T-cell (primary cell): ENCODE measurements at regions not wholly inside any gene's neighbourhood (a gene's known extent, or its start where the extent isn't known, plus 50 kb on each side); places are given as distances from the start of the nearest gene placed in this dataset.
A peak's percentile ranks its signal among the peaks of the same experiment; 100 is the strongest.

Source experiments
- ATAC-seq, 4 experiments: fragments of 200-7000 bp in 3 of 4; fragments of 150-1000 bp in 1 of 4; cut with Tn5 transposase; replicated peaks in 1 of 4; 1 replicate in 3 of 4; 2 replicates in 1 of 4; pipeline ENCODE4 v1.10.0; 2021; ENCODE audit warnings: moderate library complexity in 3 of 4, mild to moderate bottlenecking in 2 of 4, moderate number of reproducible peaks in 1 of 4
- CTCF ChIA-PET, 2 donors: fragments of 300-600 bp; sonication (Branson Sonifier 250); formaldehyde crosslinking; loops; one replicate each; lab custom pipeline; 2022; ENCODE audit warnings: antibody characterized with exemption in 2 of 2; lab: Charles Lee
- POLR2A ChIA-PET, 2 donors: fragments of 300-600 bp; sonication (Branson Sonifier 250); formaldehyde crosslinking; loops; one replicate each; lab custom pipeline; 2022; ENCODE audit warnings: antibody characterized with exemption in 2 of 2; lab: Charles Lee
- DNase-seq, 35 experiments: peaks; one replicate each; pipeline versions ENCODE4 v3.0.0 to v3.0.0-alpha.2; 2013 to 2023
- H3K27ac ChIP-seq: one replicate; pipeline ENCODE4 v1.5.1; 2013; ENCODE audit warnings: low read length
- H3K27me3 ChIP-seq, 2 experiments: replicated peaks in 1 of 2; 1 replicate in 1 of 2; 2 replicates in 1 of 2; pipeline versions ENCODE4 v1.6.1 to v1.7.0; 2013; ENCODE audit warnings: low read length in 1 of 2, mixed read lengths in 1 of 2; ENCODE audit not compliant: control insufficient read depth in 2 of 2, insufficient read depth in 2 of 2; ENCODE audit errors: extremely low read depth in 1 of 2
- H3K36me3 ChIP-seq, 2 donors: 1 replicate in 1 of 2; 2 replicates in 1 of 2; pipeline versions ENCODE4 v1.6.1 to v1.7.0; 2013; ENCODE audit warnings: low read length in 1 of 2; ENCODE audit not compliant: control insufficient read depth in 2 of 2, insufficient read depth in 1 of 2; ENCODE audit errors: extremely low read depth in 1 of 2
- H3K4me1 ChIP-seq, 2 experiments: 1 replicate in 1 of 2; 2 replicates in 1 of 2; pipeline versions ENCODE4 v1.6.1 to v1.7.0; 2013; ENCODE audit warnings: low read length in 2 of 2, mixed read lengths in 1 of 2; ENCODE audit not compliant: insufficient read depth in 2 of 2, control insufficient read depth in 1 of 2; ENCODE audit errors: extremely low read depth in 1 of 2
- H3K4me3 ChIP-seq, 2 donors: 1 replicate in 1 of 2; 2 replicates in 1 of 2; pipeline versions ENCODE4 v1.5.1 to v1.7.0; 2013; ENCODE audit warnings: mild to moderate bottlenecking in 2 of 2, low read length in 1 of 2, moderate library complexity in 1 of 2; ENCODE audit not compliant: control insufficient read depth in 1 of 2; ENCODE audit errors: extremely low read depth in 1 of 2
- H3K9me3 ChIP-seq: 2 replicates; pipeline ENCODE4 v1.7.0; 2013
- H3K27ac Mint-ChIP-seq, 2 donors: one replicate each; pipeline ENCODE4 v1.8.0; 2020 to 2021; ENCODE audit warnings: mild to moderate bottlenecking in 2 of 2, mixed read lengths in 2 of 2
- H3K27me3 Mint-ChIP-seq, 2 donors: one replicate each; pipeline ENCODE4 v1.8.0; 2021 to 2022; ENCODE audit warnings: mixed read lengths in 2 of 2
- H3K36me3 Mint-ChIP-seq: one replicate; pipeline ENCODE4 v1.8.0; 2021; ENCODE audit warnings: mixed read lengths
- H3K4me1 Mint-ChIP-seq, 3 donors: one replicate each; pipeline ENCODE4 v1.8.0; 2020 to 2022; ENCODE audit warnings: mixed read lengths in 3 of 3, mild to moderate bottlenecking in 1 of 3
- H3K4me3 Mint-ChIP-seq, 3 donors: one replicate each; pipeline ENCODE4 v1.8.0; 2020 to 2022; ENCODE audit warnings: mild to moderate bottlenecking in 3 of 3, mixed read lengths in 3 of 3, moderate library complexity in 3 of 3
- H3K9me3 Mint-ChIP-seq, 3 donors: one replicate each; pipeline ENCODE4 v1.8.0; 2020 to 2022; ENCODE audit warnings: mixed read lengths in 3 of 3
- WGBS: methylation state at CpG from one replicate; pipeline ENCODE4 v1.1.5; 2013; ENCODE audit warnings: missing lambda C conversion rate; ENCODE audit not compliant: insufficient coverage; 5-methylcytosine and 5-hydroxymethylcytosine counted together

DNA sequence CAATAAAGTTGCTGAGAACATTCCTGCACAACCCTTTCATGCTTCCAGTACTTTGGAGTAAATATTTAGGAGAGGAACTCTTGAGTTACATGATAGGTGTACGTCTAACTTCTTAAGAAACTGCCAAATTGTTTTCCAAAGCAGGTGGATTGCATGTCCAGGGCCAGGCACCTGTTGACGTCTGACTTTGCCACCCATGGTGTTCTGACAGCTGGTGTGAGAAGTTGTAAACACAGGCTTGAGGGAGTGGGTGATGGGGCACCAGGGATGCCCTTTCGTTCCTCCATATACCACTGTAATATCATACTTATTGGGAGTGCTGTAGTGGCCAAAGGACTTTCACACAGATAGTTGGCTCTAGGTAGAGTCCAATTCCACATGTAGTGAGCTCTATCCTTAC, 352.1 kb downstream of the GADD45G start:
- Mint-ChIP-seq H3K27ac (no peak overlapping the region), H3K9me3 (no peaks in the 10 kb centered on the region), H3K4me1 (peaks cover 10 to 14% (median 14%) of the 10 kb centered on the region in 3 donors), H3K36me3 (no peaks in the 10 kb centered on the region), H3K4me3 (no peak overlapping the region), H3K27me3 (peaks cover 0 to under 1% of the 10 kb centered on the region in 2 donors)
- 67% methylated on average over 1 of the region's 3 CpGs for WGBS
- no peak for ATAC-seq
- no peaks in the 10 kb centered on the region for H3K36me3 ChIP-seq
- ChIA-PET CTCF (no interaction called here), POLR2A (no interaction called here)
- no peak overlapping the region for H3K4me3 ChIP-seq
- no peaks in the 10 kb centered on the region for H3K9me3 ChIP-seq
- no peaks in the 10 kb centered on the region for H3K27me3 ChIP-seq
- H3K4me1 ChIP-seq, result peaks cover 0 to 23% of the 10 kb centered on the region in 2 experiments
- H3K27ac ChIP-seq, result no peak overlapping the region
- no peak for DNase-seq

DNA sequence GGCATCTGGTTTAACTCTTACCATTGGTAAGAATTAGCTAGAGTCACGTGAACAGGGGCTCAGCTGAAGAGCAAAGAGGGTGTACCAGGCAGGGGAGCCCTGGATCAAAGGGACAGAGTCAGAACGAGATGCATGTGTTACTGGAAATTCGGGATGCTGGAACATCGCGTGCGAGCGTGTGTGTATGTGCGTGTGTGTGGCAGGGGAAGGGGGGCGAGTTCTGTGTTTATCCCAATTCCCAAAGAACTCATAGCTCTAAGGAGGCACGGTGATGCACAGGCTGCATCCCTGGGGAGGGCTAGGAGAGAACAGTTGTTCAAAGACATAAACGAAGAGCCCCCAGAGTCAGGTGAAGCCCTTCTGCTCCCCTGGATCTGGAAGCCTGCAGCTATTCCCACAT, 353.3 kb downstream of the GADD45G start:
- no peaks in the 10 kb centered on the region for H3K9me3 ChIP-seq
- no peak overlapping the region for H3K27ac ChIP-seq
- ChIA-PET CTCF (interaction anchor here in 1 of 2 donors (0.6 kb wide), 1 partner anchor 207 kb away, joined by 4 read pairs; no protein-coding TSS in a partner anchor), POLR2A (no interaction called here)
- peaks cover 14 to 20% (median 17%) of the 10 kb centered on the region in 3 donors for H3K4me1 Mint-ChIP-seq
- no peak for DNase-seq
- H3K9me3 Mint-ChIP-seq, result no peaks in the 10 kb centered on the region
- no peaks in the 10 kb centered on the region for H3K36me3 ChIP-seq
- no peak for ATAC-seq
- H3K27ac Mint-ChIP-seq, result no peak overlapping the region
- H3K4me1 ChIP-seq, result peaks cover 3 to 28% of the 10 kb centered on the region in 2 experiments
- H3K27me3 Mint-ChIP-seq, result no peaks in the 10 kb centered on the region
- H3K36me3 Mint-ChIP-seq, result no peaks in the 10 kb centered on the region
- H3K4me3 ChIP-seq, result no peak overlapping the region
- no peak overlapping the region for H3K4me3 Mint-ChIP-seq
- no peaks in the 10 kb centered on the region for H3K27me3 ChIP-seq
- 67% methylated on average over 1 of the region's 11 CpGs for WGBS

DNA sequence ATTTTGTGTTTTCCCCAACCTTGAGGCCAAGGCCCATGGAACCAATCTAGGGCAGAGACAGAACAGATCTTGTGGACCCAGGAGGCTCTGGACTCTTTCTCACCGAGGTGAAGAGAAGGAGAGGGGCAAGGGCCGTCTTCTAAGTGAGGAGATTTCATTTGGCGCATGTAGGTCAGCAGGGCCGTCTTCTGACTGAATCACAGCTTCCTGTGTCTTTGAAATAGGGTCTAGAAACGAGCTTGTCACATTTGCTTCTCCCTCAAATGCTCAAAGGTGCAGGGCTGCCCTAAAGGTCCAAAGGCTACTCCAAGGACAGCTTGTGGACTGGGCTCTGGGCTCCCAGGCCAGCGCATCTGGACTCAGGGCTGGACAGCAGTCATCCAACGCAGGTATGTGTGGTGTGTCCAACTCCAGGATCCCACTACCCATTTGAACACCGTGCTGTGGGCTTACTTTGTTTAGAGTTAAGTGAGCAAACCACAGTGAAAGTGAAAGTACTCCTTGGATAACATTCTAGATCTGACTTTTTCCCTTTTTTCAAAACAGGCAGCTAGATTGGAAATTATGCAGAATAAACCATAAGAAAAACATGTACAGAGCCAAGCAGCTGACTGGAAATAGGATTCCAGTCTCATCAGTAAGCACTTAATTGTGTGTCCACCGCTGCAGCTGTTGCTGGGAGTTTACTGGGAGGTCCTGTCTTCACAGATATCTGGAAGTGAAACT, 357.0 kb downstream of the GADD45G start:
- H3K9me3 Mint-ChIP-seq, result no peaks in the 10 kb centered on the region
- no peaks in the 10 kb centered on the region for H3K36me3 ChIP-seq
- peak overlapping the region; percentile 1 to 84 for H3K27ac Mint-ChIP-seq
- H3K9me3 ChIP-seq, result no peaks in the 10 kb centered on the region
- CTCF ChIA-PET, result no interaction called here
- peaks cover 0 to 2% of the 10 kb centered on the region in 2 donors for H3K27me3 Mint-ChIP-seq
- peaks cover 3 to 19% of the 10 kb centered on the region in 2 experiments for H3K4me1 ChIP-seq
- no peaks in the 10 kb centered on the region for H3K36me3 Mint-ChIP-seq
- WGBS, result 32% methylated on average over 6 of the region's 9 CpGs
- DNase-seq (peak in 1 of 35 experiments; percentile 21), ATAC-seq (peak in 2 of 4 experiments; percentile 36 to 52)
- H3K4me3 ChIP-seq, result peak overlapping the region in 1 of 2 donors; percentile 18
- POLR2A ChIA-PET, result no interaction called here
- H3K27me3 ChIP-seq, result no peaks in the 10 kb centered on the region
- peak overlapping the region; percentile 35 to 72 (median 51) for H3K4me3 Mint-ChIP-seq
- peaks cover 14 to 20% (median 14%) of the 10 kb centered on the region in 3 donors for H3K4me1 Mint-ChIP-seq
- no peak overlapping the region for H3K27ac ChIP-seq

DNA sequence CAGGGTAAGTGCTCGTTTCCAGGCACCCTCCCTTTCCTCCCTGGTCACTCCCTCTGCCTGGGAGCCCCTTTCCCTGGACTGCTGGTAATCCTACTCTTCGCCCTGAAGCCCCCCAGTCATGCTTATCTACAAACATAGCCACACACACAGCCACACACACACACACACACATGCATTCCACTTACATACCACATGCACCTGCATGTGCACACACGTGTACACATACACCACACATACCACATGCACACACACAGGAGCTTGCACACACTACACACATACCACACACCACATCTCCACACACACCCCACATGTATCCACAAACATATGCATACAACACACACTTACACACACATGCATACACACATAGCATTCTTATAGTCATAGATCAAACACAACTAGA, 358.5 kb downstream of the GADD45G start:
- WGBS, result 95% methylated on average over 3 of the region's 3 CpGs
- Histone ChIP-seq H3K4me1 (peaks cover 3 to 19% of the 10 kb centered on the region in 2 experiments), H3K9me3 (no peaks in the 10 kb centered on the region), H3K27ac (no peak overlapping the region), H3K4me3 (no peak overlapping the region), H3K36me3 (no peaks in the 10 kb centered on the region), H3K27me3 (no peaks in the 10 kb centered on the region)
- no peak for ATAC-seq
- H3K36me3 Mint-ChIP-seq, result no peaks in the 10 kb centered on the region
- ChIA-PET POLR2A (no interaction called here), CTCF (no interaction called here)
- H3K27ac Mint-ChIP-seq, result no peak overlapping the region
- peaks cover 14 to 20% (median 14%) of the 10 kb centered on the region in 3 donors for H3K4me1 Mint-ChIP-seq
- H3K27me3 Mint-ChIP-seq, result peaks cover under 1 to 2% of the 10 kb centered on the region in 2 donors
- no peak for DNase-seq
- peak overlapping the region in 1 of 3 donors; percentile 72 for H3K4me3 Mint-ChIP-seq
- no peaks in the 10 kb centered on the region for H3K9me3 Mint-ChIP-seq

DNA sequence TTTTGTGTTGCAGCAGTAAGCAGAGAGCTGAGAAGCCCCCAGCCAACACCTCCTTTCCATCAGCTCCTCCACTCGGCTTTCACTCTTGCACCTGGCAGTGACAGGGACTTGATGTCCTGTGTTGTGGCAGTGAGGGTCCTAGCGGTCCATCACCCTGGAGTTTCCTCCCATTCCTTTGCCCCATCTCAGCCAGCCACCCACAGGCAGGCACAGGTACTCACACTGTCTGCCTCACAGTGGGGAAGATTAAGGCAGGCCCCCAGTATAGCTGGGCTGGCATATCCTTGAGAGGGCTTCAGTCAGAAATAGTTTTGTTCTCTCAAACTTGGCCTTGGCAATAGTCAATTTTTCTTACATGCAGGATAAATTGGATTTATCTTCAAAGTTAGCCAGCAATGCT, 362.7 kb downstream of the GADD45G start:
- H3K9me3 Mint-ChIP-seq, result no peaks in the 10 kb centered on the region
- Histone ChIP-seq H3K36me3 (no peaks in the 10 kb centered on the region), H3K27me3 (no peaks in the 10 kb centered on the region), H3K9me3 (no peaks in the 10 kb centered on the region), H3K4me1 (peaks cover 0 to 2% of the 10 kb centered on the region in 2 experiments), H3K27ac (no peak overlapping the region), H3K4me3 (no peak overlapping the region)
- no peak for DNase-seq
- peaks cover 0 to 5% (median 0%) of the 10 kb centered on the region in 3 donors for H3K4me1 Mint-ChIP-seq
- peaks cover 2 to 5% of the 10 kb centered on the region in 2 donors for H3K27me3 Mint-ChIP-seq
- WGBS, result 100% methylated on average over 1 of the region's 2 CpGs
- no peak overlapping the region for H3K4me3 Mint-ChIP-seq
- ChIA-PET POLR2A (no interaction called here), CTCF (no interaction called here)
- no peak for ATAC-seq
- H3K27ac Mint-ChIP-seq, result no peak overlapping the region
- no peaks in the 10 kb centered on the region for H3K36me3 Mint-ChIP-seq

DNA sequence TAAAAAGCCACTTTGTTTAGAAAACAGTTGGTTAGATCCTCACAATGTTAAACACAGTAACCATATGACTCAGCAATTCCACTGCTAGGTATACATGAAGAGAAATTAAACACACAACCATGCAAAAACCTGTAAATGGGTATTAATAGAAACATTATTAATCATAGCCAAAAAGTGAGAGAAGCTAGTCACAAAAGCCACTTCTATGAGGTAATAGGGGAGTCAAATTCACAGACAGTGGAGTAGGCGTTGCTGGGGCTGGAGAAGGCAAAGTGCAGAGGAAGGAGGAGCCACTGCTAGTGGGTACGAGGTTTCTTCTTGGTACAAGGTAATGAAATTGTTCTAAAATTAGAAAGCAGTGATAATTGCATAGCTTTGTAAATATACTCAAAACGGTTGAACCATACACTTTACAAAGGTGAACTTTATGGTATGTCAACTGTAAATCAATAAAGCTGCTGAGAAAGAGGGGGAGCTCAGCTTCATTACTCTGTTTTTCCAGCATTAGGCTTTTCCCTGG, 364.4 kb downstream of the GADD45G start:
- no peaks in the 10 kb centered on the region for H3K36me3 Mint-ChIP-seq
- Histone ChIP-seq H3K4me3 (no peak overlapping the region), H3K27me3 (no peaks in the 10 kb centered on the region), H3K36me3 (no peaks in the 10 kb centered on the region), H3K9me3 (no peaks in the 10 kb centered on the region), H3K4me1 (no peaks in the 10 kb centered on the region), H3K27ac (no peak overlapping the region)
- POLR2A ChIA-PET, result no interaction called here
- peaks cover 2 to 5% of the 10 kb centered on the region in 2 donors for H3K27me3 Mint-ChIP-seq
- CTCF ChIA-PET, result interaction anchor here in 1 of 2 donors (0.6 kb wide), 1 partner anchor 392 kb away, joined by 5 read pairs; no protein-coding TSS in a partner anchor
- no peak for ATAC-seq
- WGBS, result no CpG with 5 or more reads among the region's 3 CpGs
- no peak for DNase-seq
- H3K27ac Mint-ChIP-seq, result no peak overlapping the region
- no peaks in the 10 kb centered on the region for H3K4me1 Mint-ChIP-seq
- peaks cover 0 to 4% (median 0%) of the 10 kb centered on the region in 3 donors for H3K9me3 Mint-ChIP-seq
- no peak overlapping the region for H3K4me3 Mint-ChIP-seq
